Muscle layer of duodenum (tissue), 2 donors: ENCODE measurements at regions not wholly inside any gene's neighbourhood (a gene's known extent, or its start where the extent isn't known, plus 50 kb on each side); places are given as distances from the start of the nearest gene placed in this dataset.

ENCODE experiments used
- H3K27ac ChIP-seq: one replicate; pipeline ENCODE4 v1.7.0; 2013; ENCODE audit warnings: mild to moderate bottlenecking, low read length
- H3K27me3 ChIP-seq: one replicate; pipeline ENCODE4 v1.7.0; 2013; ENCODE audit warnings: low read depth, mild to moderate bottlenecking, control low read depth, low read length
- H3K36me3 ChIP-seq, 2 donors: one replicate each; pipeline ENCODE4 v1.7.0; 2013; ENCODE audit warnings: low read length in 2 of 2, control low read depth in 1 of 2, mild to moderate bottlenecking in 1 of 2; ENCODE audit not compliant: insufficient read depth in 2 of 2, control insufficient read depth in 1 of 2
- H3K4me1 ChIP-seq, 2 donors: one replicate each; pipeline ENCODE4 v1.7.0; 2013; ENCODE audit warnings: low read length in 2 of 2, mild to moderate bottlenecking in 2 of 2, control low read depth in 1 of 2, moderate library complexity in 1 of 2; ENCODE audit not compliant: insufficient read depth in 2 of 2, control insufficient read depth in 1 of 2
- H3K4me3 ChIP-seq, 2 donors: one replicate each; pipeline ENCODE4 v1.7.0; 2013; ENCODE audit warnings: low read length in 2 of 2, low read depth in 1 of 2, mild to moderate bottlenecking in 1 of 2
- H3K9me3 ChIP-seq, 2 donors: one replicate each; pipeline ENCODE4 v1.7.0; 2013; ENCODE audit warnings: low read length in 2 of 2, control low read depth in 1 of 2, mild to moderate bottlenecking in 1 of 2; ENCODE audit not compliant: control insufficient read depth in 1 of 2
- donor health status: healthy.

DNA sequence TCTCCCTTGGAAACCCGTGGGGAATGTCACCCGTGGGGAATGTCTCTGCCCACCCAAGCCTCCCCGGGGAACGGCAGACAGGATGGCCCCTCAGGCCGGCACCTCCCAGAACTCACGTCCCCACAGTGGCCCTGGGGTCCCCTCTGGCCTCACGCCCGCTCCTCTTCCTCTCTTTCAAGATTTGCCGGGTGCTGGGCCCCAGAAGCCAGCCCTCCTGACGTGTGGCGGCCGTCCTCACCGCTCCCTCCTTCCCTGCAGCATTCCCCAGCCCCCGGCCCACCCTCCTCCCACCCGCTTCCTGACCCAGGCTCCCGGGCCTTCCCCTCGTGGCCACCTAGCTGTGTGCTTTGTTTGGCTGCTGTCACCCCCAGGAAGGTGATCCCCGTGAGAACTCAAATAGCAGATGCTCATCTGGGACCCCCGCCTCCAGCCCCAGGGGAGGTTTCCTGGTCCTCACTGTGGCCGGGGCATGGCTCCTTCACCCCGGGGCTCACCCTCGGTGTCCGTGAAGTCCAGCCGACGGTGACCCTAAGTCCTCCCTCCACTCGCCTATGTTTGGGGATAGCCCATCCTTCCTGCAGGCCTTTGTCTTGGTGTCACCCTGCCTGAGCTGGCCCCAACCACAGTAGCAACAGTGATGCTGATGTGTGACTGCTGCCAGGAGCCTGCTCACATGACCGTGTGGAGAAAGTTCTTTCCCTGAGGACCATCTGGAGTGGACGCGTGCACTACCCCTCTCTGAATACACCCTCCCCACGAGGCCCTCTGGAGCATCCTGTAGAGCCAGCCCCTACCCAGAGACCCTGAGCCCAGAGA is 163.3 kb upstream of the IER5L start:
- H3K27ac ChIP-seq: no peak overlapping the region
- H3K9me3 ChIP-seq: no peaks in the 10 kb centered on the region
- no peaks in the 10 kb centered on the region for H3K27me3 ChIP-seq
- no peak overlapping the region for H3K4me3 ChIP-seq
- H3K4me1 ChIP-seq: peaks cover 3 to 13% of the 10 kb centered on the region in 2 donors
- H3K36me3 ChIP-seq: no peaks in the 10 kb centered on the region

DNA sequence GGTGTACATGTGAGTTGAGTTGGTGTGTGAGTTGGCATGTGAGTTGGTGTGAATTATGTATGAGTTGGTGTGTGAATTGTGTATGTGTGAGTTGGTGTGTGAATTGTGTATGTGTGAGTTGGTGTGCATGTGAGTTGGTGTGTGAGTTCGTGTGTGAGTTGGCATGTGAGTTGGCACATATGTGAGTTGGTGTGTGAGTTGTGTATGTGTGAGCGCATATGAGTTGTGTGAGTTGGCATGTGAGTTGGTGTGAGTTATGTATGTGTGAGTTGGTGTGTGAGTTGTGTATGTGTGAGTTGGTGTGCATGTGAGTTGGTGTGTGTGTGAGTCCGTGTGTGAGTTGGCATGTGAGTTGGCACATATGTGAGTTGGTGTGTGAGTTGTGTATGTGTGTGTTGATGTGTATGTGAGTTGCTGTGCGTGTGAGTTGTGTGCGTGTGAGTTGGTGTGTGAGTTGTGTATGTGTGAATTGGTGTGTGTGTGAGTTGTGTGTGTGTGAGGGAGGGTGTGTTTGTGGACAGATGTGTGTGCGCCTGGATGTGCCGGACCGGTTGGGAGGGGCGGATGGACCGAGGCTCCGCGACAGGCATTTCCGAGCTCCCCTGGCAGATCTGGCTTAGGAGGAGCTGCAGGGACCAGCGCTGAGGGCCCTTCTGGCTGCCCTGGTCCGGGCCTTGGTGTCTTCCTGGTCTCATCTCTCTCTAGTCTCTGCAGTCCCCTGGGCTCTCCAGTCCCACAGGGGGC is 162.5 kb upstream of the IER5L start:
- H3K9me3 ChIP-seq: no peaks in the 10 kb centered on the region
- no peaks in the 10 kb centered on the region for H3K27me3 ChIP-seq
- peaks cover 3 to 21% of the 10 kb centered on the region in 2 donors for H3K4me1 ChIP-seq
- no peak overlapping the region for H3K27ac ChIP-seq
- H3K4me3 ChIP-seq: no peak overlapping the region
- H3K36me3 ChIP-seq: no peaks in the 10 kb centered on the region

DNA sequence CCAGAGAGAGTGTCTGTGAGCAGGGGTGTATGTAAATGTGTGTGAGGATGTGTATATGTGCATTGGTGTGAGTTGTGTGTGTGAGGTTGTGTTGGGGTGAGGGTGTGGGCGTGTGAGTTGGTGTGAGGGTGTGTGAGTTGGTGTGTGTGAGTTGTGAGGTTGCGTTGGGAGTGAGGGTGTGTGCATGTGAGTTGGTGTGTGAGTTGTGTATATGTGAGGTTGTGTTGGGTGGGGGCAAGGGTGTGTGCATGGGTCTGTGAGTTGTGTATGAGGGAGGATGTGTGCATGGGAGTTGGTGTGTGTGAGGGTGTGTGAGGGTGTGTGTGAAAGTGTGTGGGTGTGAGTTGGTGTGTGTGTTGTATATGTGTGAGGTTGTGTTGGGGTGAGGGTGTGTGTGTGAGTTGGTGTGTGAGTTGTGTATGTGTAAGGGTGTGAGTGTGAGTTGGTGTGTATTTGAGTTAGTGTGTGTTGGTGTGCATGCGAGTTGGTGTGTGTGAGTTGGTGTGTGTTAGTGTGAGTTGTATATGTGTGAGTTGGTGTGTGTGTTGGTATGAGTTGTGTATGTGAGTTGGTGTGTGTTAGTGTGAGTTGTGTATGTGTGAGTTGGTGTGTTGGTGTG is 161.6 kb upstream of the IER5L start:
- H3K9me3 ChIP-seq: no peaks in the 10 kb centered on the region
- no peak overlapping the region for H3K4me3 ChIP-seq
- H3K27me3 ChIP-seq: no peaks in the 10 kb centered on the region
- H3K4me1 ChIP-seq: peaks cover 7 to 29% of the 10 kb centered on the region in 2 donors
- H3K36me3 ChIP-seq: no peaks in the 10 kb centered on the region
- peak overlapping the region; percentile 48 for H3K27ac ChIP-seq

DNA sequence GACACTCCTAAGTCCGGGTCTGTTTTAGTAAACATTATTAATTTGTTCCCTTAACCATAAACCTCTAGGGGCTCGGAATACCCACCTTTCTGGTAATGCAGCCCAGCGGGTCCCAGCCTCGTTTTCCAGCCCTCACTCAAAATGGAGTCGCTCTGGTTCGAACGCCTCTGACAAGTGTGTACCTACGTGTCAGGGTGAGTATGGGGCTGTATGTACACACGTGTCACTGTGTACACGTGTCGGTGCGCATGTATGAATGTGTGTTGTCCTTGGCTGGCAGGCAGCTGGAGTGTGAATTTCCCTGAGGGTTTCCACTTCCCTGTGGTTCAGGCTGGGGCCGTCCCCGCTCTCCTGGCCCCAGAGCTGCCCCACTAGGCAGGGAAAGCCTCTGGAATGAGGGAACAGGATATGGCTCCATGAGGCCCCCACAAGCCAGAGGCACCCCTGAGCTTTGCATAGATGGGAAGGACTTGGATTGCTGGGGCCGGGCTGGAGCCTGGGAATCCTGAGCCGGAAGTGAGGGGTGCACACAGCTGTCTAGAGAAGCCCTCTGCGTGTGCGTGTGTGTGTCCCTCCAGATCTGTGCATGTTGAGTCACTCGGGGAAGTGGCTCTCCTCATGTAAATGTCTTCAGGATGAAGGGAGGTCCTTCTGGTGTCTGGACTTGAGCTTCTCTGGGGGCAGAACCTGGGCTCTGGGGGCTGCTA is 160.8 kb upstream of the IER5L start:
- no peaks in the 10 kb centered on the region for H3K27me3 ChIP-seq
- H3K36me3 ChIP-seq: no peaks in the 10 kb centered on the region
- peak overlapping the region; percentile 48 for H3K27ac ChIP-seq
- peaks cover 12 to 30% of the 10 kb centered on the region in 2 donors for H3K4me1 ChIP-seq
- no peak overlapping the region for H3K4me3 ChIP-seq
- no peaks in the 10 kb centered on the region for H3K9me3 ChIP-seq

DNA sequence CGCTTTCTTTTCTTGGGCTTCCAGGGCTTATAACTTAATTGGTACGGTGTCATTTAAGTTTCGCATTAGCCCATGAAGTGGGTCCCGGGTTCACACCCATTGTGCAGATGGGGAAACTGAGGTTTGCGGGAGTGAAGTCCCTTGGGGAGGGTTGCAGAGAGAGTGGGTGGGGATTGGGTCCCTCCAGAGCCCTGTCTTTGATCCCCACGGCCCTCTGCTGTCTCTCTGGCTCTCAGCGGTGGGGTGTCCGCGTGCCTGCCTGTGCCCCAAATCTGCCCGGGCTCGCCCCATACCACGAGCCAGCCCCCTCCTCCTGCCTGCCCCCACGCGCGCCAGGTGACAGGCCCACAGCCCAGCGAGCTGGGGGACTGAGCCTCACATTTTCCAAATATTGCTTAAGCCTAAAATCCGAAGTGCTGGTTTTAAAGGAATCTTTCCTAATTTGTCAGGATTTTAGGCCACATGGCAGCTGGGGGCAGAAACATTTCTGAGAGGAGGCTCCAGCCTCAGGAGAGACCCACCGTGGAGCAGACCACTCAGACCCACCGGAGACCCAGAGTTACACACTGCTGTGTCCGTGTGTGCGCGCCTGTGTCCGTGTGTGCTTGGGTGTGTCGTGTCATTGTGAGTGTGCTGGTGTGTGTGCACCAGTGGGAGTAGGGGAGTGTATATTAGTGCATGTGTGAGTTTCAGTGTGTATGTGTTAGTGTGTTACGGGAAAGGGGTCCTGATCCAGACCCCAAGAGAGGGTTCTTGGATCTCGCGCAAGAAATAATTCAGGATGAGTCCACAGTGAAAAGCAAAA is 159.5 kb upstream of the IER5L start:
- Histone ChIP-seq H3K27me3 (no peaks in the 10 kb centered on the region), H3K4me1 (peaks cover 13 to 29% of the 10 kb centered on the region in 2 donors), H3K9me3 (no peaks in the 10 kb centered on the region), H3K4me3 (peak overlapping the region in 1 of 2 donors; percentile 40), H3K27ac (no peak overlapping the region), H3K36me3 (no peaks in the 10 kb centered on the region)

DNA sequence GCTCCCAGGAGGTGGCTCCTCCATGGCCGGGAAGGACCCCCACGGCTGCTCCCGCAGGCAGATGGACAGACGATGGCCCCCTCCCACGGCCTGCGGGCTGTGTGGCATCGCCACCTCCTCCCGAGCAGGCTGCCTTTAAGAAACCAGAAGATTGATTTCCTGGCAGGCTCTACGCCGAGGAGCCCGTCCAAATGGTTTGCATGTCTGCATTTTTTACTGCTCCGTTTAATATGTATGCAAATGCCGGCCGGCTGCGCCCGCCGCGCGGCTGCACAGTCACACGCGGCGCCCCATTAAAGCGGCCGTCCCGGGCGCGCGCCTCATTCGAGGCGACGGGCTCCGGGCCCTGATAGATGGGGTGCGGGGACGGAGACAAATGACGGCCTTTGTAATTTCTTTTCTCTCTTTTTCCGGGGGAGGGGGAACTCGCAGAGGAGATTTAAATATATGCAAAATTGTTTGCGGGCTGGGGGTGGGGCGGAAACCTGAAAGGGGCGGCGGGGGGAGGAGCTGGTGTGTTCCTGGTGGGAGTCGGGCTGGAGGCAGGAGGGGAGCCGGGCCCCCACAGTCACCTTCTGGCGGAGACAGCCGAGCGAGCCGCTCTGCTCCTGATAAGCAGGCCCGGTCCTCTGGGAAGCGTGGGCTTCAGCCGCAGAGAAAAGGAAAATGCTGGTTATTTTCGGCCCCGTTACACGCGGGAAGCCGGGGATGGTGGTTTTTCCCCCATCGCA is 158.7 kb upstream of the IER5L start:
- H3K27me3 ChIP-seq: no peaks in the 10 kb centered on the region
- no peaks in the 10 kb centered on the region for H3K36me3 ChIP-seq
- peaks cover 13 to 29% of the 10 kb centered on the region in 2 donors for H3K4me1 ChIP-seq
- H3K27ac ChIP-seq: peak overlapping the region; percentile 76
- H3K4me3 ChIP-seq: peak overlapping the region; percentile 44 to 58
- H3K9me3 ChIP-seq: no peaks in the 10 kb centered on the region

DNA sequence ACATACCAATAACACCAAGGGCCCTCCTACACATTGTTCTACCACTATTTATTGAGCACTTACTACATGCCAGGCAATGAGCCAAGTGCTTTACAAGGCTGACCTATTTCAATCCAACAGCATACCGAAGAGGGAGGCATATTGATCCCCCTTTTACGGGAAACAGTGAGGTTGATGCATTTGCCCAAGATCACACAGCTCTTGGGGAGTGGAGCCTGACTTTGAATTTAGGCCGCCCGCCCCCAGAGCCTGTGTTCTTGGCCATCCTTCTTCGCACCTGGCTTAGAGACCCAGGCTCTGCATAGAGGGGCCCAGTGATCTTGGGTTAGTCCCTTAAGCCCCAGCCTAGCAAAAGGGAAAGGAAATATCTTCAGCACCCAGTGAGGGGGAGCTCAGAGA is 158.1 kb upstream of the IER5L start:
- no peaks in the 10 kb centered on the region for H3K36me3 ChIP-seq
- peak overlapping the region; percentile 76 for H3K27ac ChIP-seq
- peaks cover 13 to 29% of the 10 kb centered on the region in 2 donors for H3K4me1 ChIP-seq
- H3K27me3 ChIP-seq: no peaks in the 10 kb centered on the region
- peaks cover 0 to under 1% of the 10 kb centered on the region in 2 donors for H3K9me3 ChIP-seq
- peak overlapping the region; percentile 44 to 58 for H3K4me3 ChIP-seq

DNA sequence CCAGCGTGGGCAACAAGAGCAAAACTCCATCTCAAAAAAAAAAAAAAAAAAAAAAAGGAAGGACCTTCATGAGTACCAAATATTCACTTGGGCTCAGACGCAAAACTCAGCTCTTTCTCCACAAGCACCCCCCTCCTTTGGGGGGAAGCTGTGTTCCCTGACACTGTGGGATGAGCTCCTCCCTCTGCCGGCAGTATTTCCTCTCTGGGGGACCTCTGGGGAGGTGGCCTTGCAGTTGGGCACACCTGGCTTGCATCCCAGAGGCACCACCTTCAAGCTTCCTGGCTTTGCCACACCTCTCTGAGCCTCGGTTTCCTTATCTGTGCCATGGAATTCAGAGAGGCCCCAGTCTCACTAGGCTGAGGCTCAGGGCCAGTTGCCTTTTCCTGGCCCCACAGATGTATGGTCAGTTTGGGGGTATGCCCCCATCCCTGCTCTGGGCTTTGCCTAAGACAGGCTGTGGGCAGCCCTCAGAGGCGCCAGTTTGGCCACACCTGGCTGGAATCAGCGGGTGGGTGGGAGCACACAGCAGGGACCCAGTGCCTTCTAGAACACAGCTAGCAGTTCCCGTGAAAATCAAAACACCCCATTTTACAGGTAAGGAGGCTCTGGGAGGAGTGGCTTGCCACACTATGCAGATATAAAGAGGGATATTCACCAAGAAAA is 157.5 kb upstream of the IER5L start:
- peak overlapping the region; percentile 82 for H3K27ac ChIP-seq
- H3K4me1 ChIP-seq: peaks cover 13 to 29% of the 10 kb centered on the region in 2 donors
- H3K4me3 ChIP-seq: peak overlapping the region in 1 of 2 donors; percentile 26

DNA sequence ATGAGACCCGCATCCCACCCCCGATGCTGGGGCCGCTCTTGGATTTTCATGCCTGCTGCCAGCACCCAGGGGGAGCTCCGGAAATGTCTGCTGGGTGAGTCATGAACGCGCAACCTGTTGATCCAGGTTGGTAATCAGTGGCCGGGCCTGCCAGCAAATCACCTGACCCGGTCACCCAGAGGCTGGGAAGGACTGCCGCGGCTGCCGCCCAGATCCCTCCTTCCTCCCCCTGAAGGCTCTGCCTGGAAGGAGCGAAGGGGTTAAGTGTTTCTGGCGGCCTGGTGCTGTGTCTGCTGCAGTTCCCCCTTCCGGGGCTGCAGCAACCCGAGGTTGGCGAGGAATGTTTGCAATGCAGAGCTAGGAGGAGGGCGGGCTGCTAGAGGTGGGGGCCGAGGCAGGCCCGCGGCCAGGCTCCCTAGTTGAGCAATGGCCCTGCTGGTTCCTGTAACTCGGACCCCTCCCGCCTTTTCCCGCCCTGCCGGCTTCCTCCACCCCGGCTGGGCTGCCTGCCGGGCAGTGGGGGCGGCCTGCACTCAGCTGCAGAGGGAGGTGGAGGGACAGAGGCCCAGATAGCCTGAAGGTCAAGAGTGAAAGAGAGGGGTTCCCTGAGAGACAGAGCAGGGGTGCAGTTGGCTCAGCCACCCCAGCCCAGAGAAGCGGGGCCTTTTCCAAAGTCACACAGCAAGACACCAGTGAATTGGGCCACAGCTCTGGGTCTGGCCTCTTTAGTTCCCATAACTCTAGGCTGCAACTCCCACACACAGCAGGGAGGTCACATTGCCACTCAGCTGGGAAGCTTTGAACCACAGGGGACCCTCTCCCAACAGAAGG is 156.3 kb upstream of the IER5L start:
- Histone ChIP-seq H3K4me1 (peaks cover 13 to 29% of the 10 kb centered on the region in 2 donors), H3K36me3 (no peaks in the 10 kb centered on the region), H3K9me3 (peaks cover 0 to 9% of the 10 kb centered on the region in 2 donors), H3K27me3 (no peaks in the 10 kb centered on the region), H3K27ac (peak overlapping the region; percentile 82), H3K4me3 (peak overlapping the region in 1 of 2 donors; percentile 47)

More for the DNA sequence above, 157.5 kb upstream of the IER5L start:
- H3K9me3 ChIP-seq: peaks cover 0 to 5% of the 10 kb centered on the region in 2 donors
- H3K27me3 ChIP-seq: no peaks in the 10 kb centered on the region
- H3K36me3 ChIP-seq: no peaks in the 10 kb centered on the region
